CD4-positive, alpha-beta T cell (primary cell): ENCODE measurements at regions not wholly inside any gene's neighbourhood (a gene's known extent, or its start where the extent isn't known, plus 50 kb on each side); places are given as distances from the start of the nearest gene placed in this dataset.
"Not testable (repeated sequence)": the region's sequence is repeated elsewhere in the genome, so short reads cannot be mapped to it uniquely, and the experiment has no call there.

ENCODE experiments used
- ATAC-seq: fragments of 200-7000 bp; cut with Tn5 transposase; one replicate; pipeline ENCODE4 v1.10.0; 2022; ENCODE audit warnings: mild to moderate bottlenecking; ENCODE audit not compliant: poor library complexity
- CTCF ChIA-PET: fragments of 350-600 bp; sonication (Branson Sonifier 250); formaldehyde crosslinking; loops from one replicate; lab custom pipeline; 2021; ENCODE audit warnings: antibody characterized with exemption, inconsistent platforms; lab: Charles Lee
- POLR2A ChIA-PET: fragments of 350-600 bp; sonication (Branson Sonifier 250); formaldehyde crosslinking; loops from one replicate; lab custom pipeline; 2021; ENCODE audit warnings: antibody characterized with exemption, inconsistent platforms; lab: Charles Lee
- DNase-seq, 14 experiments: peaks; one replicate each; pipeline ENCODE4 v3.0.0-alpha.2; 2013 to 2020; ENCODE audit warnings: mixed read lengths in 2 of 14
- H3K27ac ChIP-seq, 2 donors: one replicate each; pipeline versions ENCODE4 v1.5.1 to v1.7.0; 2013; ENCODE audit warnings: low read length in 2 of 2, low read depth in 1 of 2, mild to moderate bottlenecking in 1 of 2
- H3K27me3 ChIP-seq, 2 experiments: 1 replicate in 1 of 2; 2 replicates in 1 of 2; pipeline versions ENCODE4 v1.6.1 to v1.7.0; 2013; ENCODE audit warnings: low read length in 2 of 2, control low read depth in 1 of 2, mild to moderate bottlenecking in 1 of 2, moderate library complexity in 1 of 2; ENCODE audit not compliant: insufficient read depth in 2 of 2, control insufficient read depth in 1 of 2
- H3K36me3 ChIP-seq: one replicate; pipeline ENCODE4 v1.6.1; 2013; ENCODE audit warnings: low read length, control low read depth; ENCODE audit not compliant: insufficient read depth
- H3K4me1 ChIP-seq: one replicate; pipeline ENCODE4 v1.6.1; 2013; ENCODE audit warnings: low read length, control low read depth; ENCODE audit not compliant: insufficient read depth
- H3K4me3 ChIP-seq: one replicate; pipeline ENCODE4 v1.5.1; 2013; ENCODE audit warnings: mild to moderate bottlenecking, low read length, moderate library complexity
- H3K9me3 ChIP-seq, 2 experiments: 1 replicate in 1 of 2; 2 replicates in 1 of 2; pipeline versions ENCODE4 v1.6.1 to v1.7.0; 2013; ENCODE audit warnings: low read length in 2 of 2, mild to moderate bottlenecking in 2 of 2, control low read depth in 1 of 2, moderate library complexity in 1 of 2; ENCODE audit not compliant: control insufficient read depth in 1 of 2, insufficient read depth in 1 of 2
- H3K27ac Mint-ChIP-seq: one replicate; pipeline ENCODE4 v1.8.0; 2020; ENCODE audit warnings: mixed read lengths
- H3K27me3 Mint-ChIP-seq: one replicate; pipeline ENCODE4 v1.8.0; 2021; ENCODE audit warnings: mixed read lengths
- H3K36me3 Mint-ChIP-seq: one replicate; pipeline ENCODE4 v1.8.0; 2021; ENCODE audit warnings: low read depth, mixed read lengths
- H3K4me1 Mint-ChIP-seq: one replicate; pipeline ENCODE4 v1.8.0; 2021; ENCODE audit warnings: low read depth, mixed read lengths
- H3K4me3 Mint-ChIP-seq: one replicate; pipeline ENCODE4 v1.8.0; 2020; ENCODE audit warnings: mild to moderate bottlenecking, mixed read lengths
- H3K9me3 Mint-ChIP-seq: one replicate; pipeline ENCODE4 v1.8.0; 2020; ENCODE audit warnings: mixed read lengths
- intact Hi-C, 2 experiments: fragments of 100-400 bp; cut with DNase I in 1 of 2; cut with micrococcal nuclease in 1 of 2; formaldehyde crosslinking; loops; one replicate each; pipeline versions ENCODE4 v1.15.1 to v1.9.0; 2023 to 2025; cut with DNase I, micrococcal nuclease
- TF ChIP-seq, protein P1 (sequence below): fragments of 200-600 bp; IDR thresholded peaks from one replicate; pipeline ENCODE4 v1.8.0; 2022; ENCODE audit warnings: antibody characterized with exemption, mild to moderate bottlenecking

GRCh38 chr1:121483961-121484424 lies 299.2 kb downstream of the SRGAP2C start:
- Mint-ChIP-seq H3K4me1 (no peaks in the 10 kb centered on the region), H3K36me3 (no peaks in the 10 kb centered on the region), H3K4me3 (no peak overlapping the region), H3K27me3 (no peaks in the 10 kb centered on the region), H3K9me3 (peaks cover 3% of the 10 kb centered on the region), H3K27ac (no peak overlapping the region)
- Histone ChIP-seq H3K27me3 (no peaks in the 10 kb centered on the region), H3K27ac (no peak overlapping the region), H3K4me3 (no peak overlapping the region), H3K4me1 (no peaks in the 10 kb centered on the region), H3K36me3 (no peaks in the 10 kb centered on the region), H3K9me3 (peaks cover 0 to 5% of the 10 kb centered on the region in 2 experiments)
- DNase-seq, result no peak
- POLR2A ChIA-PET, result no interaction called here
- ATAC-seq, result no peak
- TF ChIP-seq, protein P1, sequence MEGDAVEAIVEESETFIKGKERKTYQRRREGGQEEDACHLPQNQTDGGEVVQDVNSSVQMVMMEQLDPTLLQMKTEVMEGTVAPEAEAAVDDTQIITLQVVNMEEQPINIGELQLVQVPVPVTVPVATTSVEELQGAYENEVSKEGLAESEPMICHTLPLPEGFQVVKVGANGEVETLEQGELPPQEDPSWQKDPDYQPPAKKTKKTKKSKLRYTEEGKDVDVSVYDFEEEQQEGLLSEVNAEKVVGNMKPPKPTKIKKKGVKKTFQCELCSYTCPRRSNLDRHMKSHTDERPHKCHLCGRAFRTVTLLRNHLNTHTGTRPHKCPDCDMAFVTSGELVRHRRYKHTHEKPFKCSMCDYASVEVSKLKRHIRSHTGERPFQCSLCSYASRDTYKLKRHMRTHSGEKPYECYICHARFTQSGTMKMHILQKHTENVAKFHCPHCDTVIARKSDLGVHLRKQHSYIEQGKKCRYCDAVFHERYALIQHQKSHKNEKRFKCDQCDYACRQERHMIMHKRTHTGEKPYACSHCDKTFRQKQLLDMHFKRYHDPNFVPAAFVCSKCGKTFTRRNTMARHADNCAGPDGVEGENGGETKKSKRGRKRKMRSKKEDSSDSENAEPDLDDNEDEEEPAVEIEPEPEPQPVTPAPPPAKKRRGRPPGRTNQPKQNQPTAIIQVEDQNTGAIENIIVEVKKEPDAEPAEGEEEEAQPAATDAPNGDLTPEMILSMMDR, result no peak
- intact Hi-C loops, result no loop called here
- CTCF ChIA-PET, result no interaction called here

DNA sequence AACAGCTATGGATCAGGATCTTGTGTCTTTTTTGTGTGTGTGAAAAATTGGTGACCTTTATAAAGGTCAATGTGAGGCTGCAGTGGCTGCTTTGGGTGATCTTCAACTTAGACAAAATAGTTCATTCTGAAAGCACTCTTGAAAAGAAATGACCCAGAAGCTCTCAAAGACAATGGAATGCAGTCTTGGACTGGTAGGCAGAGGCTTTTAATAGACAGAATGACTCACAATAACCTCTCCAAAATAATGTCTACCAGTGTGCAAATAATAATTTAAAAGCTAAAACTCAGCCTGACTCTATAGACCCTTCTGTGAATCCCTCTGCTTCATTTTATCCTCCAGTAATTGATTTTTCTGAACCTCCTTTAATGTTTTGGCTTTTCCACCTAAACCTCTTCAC lies 310.0 kb downstream of the SRGAP2C start:
- POLR2A ChIA-PET, result interaction anchor here (0.8 to 1.3 kb wide), 2 partner anchors 21 to 25 kb away, joined by 4 read pairs; no protein-coding TSS in a partner anchor
- not testable (repeated sequence) for H3K4me1 Mint-ChIP-seq, ATAC-seq

DNA sequence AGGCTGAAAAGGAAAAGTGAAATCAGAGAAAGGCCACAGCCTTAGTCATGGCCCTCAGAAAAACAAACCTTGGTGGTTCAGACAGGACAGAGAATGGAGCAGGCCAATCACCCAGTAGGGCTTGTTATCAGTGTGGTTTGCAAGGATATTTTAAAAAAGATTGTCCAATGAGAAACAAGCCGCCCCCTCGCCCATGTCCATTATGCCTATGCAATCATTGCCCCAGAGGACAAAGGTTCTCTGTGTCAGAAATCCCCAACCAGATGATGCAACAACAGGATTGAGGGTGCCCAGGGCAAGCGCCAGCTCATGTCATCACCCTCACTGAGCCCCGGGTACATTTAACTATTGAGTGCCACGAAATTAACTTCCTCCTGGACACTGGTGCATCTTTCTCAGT lies 326.7 kb downstream of the SRGAP2C start:
- ATAC-seq, H3K36me3 ChIP-seq, H3K27ac Mint-ChIP-seq, H3K27me3 Mint-ChIP-seq, H3K27ac ChIP-seq, H3K4me1 ChIP-seq, POLR2A ChIA-PET, H3K27me3 ChIP-seq, H3K4me3 ChIP-seq, H3K4me3 Mint-ChIP-seq, CTCF ChIA-PET: not testable (repeated sequence)
- H3K4me1 Mint-ChIP-seq, result peaks cover 33% of the 10 kb centered on the region
- intact Hi-C loops, result loop anchor here in 1 of 2 experiments (10.0 kb wide), 2 partner anchors 67 to 83 kb away; no protein-coding TSS in a partner anchor
- peaks cover 45% of the 10 kb centered on the region for H3K36me3 Mint-ChIP-seq
- peaks cover 0 to 21% of the 10 kb centered on the region in 2 experiments for H3K9me3 ChIP-seq
- H3K9me3 Mint-ChIP-seq, result peaks cover 13% of the 10 kb centered on the region
- peak in 2 of 14 experiments; percentile 49 to 62 for DNase-seq

More for the DNA sequence above, 310.0 kb downstream of the SRGAP2C start:
- H3K27ac ChIP-seq, H3K4me3 ChIP-seq, H3K9me3 ChIP-seq, H3K27ac Mint-ChIP-seq, CTCF ChIA-PET, H3K9me3 Mint-ChIP-seq, H3K36me3 Mint-ChIP-seq, DNase-seq, H3K4me1 ChIP-seq, H3K36me3 ChIP-seq, H3K27me3 ChIP-seq, H3K4me3 Mint-ChIP-seq, H3K27me3 Mint-ChIP-seq: not testable (repeated sequence)
- intact Hi-C loops, result loop anchor here in 1 of 2 experiments (10.0 kb wide), 1 partner anchor 70 kb away; no protein-coding TSS in a partner anchor

DNA sequence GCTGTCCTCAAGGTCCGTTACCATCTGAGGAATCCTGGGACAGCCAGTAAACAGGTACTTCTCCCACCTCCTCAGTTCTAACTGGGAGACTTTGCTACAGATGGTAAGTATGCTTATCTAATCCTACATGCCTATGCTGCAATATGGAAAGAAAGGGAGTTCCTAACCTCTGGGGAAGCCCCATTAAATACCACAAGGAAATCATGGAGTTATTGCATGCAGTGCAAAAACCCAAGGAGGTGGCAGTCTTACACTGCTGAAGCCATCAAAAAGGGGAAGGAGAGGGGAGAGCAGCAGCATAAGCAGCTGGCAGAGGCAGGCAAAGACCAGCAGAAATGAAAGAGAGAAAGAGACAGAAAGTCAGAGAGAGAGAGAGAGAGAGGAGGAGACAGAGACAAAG lies 327.1 kb downstream of the SRGAP2C start:
- H3K27me3 Mint-ChIP-seq, H3K4me3 Mint-ChIP-seq, H3K4me3 ChIP-seq, H3K36me3 ChIP-seq, H3K27me3 ChIP-seq, H3K27ac ChIP-seq, ATAC-seq, H3K27ac Mint-ChIP-seq, CTCF ChIA-PET, POLR2A ChIA-PET, H3K4me1 ChIP-seq: not testable (repeated sequence)
- Mint-ChIP-seq H3K9me3 (peaks cover 13% of the 10 kb centered on the region), H3K36me3 (peaks cover 40% of the 10 kb centered on the region), H3K4me1 (peaks cover 36% of the 10 kb centered on the region)
- peaks cover 0 to 21% of the 10 kb centered on the region in 2 experiments for H3K9me3 ChIP-seq
- peak in 2 of 14 experiments; percentile 13 to 22 for DNase-seq
- intact Hi-C loops, result loop anchor here in 1 of 2 experiments (10.0 kb wide), 2 partner anchors 67 to 83 kb away; no protein-coding TSS in a partner anchor
